Activated T-helper 17 cell treated with anti-CD3 and anti-CD28 coated beads, Interleukin-2, amount 50 U/mL, for 72 hours (primary cell): ENCODE measurements at regions not wholly inside any gene's neighbourhood (a gene's known extent, or its start where the extent isn't known, plus 50 kb on each side); places are given as distances from the start of the nearest gene placed in this dataset.

ENCODE experiments used
- ATAC-seq: fragments of 150-1000 bp; cut with Tn5 transposase; replicated peaks from 2 replicates; pipeline ENCODE4 v1.10.0; 2021; ENCODE audit warnings: mild to moderate bottlenecking, moderate library complexity
- H3K27ac Mint-ChIP-seq: one replicate; pipeline ENCODE4 v1.8.0; 2022; ENCODE audit warnings: mixed read lengths
- H3K27me3 Mint-ChIP-seq: one replicate; pipeline ENCODE4 v1.8.0; 2022; ENCODE audit warnings: mixed read lengths
- H3K36me3 Mint-ChIP-seq: one replicate; pipeline ENCODE4 v1.8.0; 2022; ENCODE audit warnings: low read depth, mild to moderate bottlenecking, mixed read lengths
- H3K4me1 Mint-ChIP-seq: one replicate; pipeline ENCODE4 v1.8.0; 2022; ENCODE audit warnings: mixed read lengths
- H3K4me3 Mint-ChIP-seq: one replicate; pipeline ENCODE4 v1.8.0; 2022; ENCODE audit warnings: mild to moderate bottlenecking, mixed read lengths
- H3K9me3 Mint-ChIP-seq: one replicate; pipeline ENCODE4 v1.8.0; 2022; ENCODE audit warnings: mixed read lengths

GRCh38 chr2:128720080-128721022, 401.7 kb upstream of the HS6ST1 start:
- Mint-ChIP-seq H3K9me3 (no peaks in the 10 kb centered on the region), H3K36me3 (no peaks in the 10 kb centered on the region), H3K4me3 (no peak overlapping the region), H3K27me3 (peaks cover 7% of the 10 kb centered on the region), H3K27ac (no peak overlapping the region), H3K4me1 (no peaks in the 10 kb centered on the region)
- ATAC-seq: no peak

- Mint-ChIP-seq H3K4me3 (no peak overlapping the region), H3K9me3 (no peaks in the 10 kb centered on the region), H3K27ac (no peak overlapping the region), H3K36me3 (no peaks in the 10 kb centered on the region), H3K4me1 (no peaks in the 10 kb centered on the region), H3K27me3 (peaks cover 5% of the 10 kb centered on the region)
- no peak for ATAC-seq
These were observed 402.4 kb upstream of the HS6ST1 start for GRCh38 chr2:128721096-128721495.

- peaks cover 3% of the 10 kb centered on the region for H3K27me3 Mint-ChIP-seq
- ATAC-seq: no peak
These were observed 403.8 kb upstream of the HS6ST1 start for GRCh38 chr2:128722489-128722888.

DNA sequence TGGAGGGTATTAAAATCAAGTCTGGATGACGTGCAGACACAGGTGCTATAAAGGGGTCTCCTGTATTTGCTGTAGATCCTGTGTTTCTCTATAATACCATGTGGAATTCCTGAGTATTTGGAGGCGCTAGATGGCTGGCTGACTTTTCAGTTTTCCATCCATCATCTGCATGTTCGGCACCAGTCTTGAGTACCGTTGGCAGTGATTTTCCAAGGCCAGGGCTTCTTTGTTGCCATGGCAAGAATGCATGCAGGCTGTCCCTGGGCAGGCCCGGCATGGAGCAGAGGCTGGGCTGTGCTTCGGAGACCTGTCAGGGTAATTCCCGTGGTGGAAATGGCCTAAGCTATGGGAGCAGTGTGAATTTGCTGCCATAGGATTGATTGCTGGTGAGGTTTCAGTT, 405.9 kb upstream of the HS6ST1 start:
- Mint-ChIP-seq H3K9me3 (peaks cover 6% of the 10 kb centered on the region), H3K4me1 (no peaks in the 10 kb centered on the region), H3K4me3 (no peak overlapping the region), H3K27me3 (peaks cover 6% of the 10 kb centered on the region), H3K27ac (no peak overlapping the region), H3K36me3 (no peaks in the 10 kb centered on the region)
- no peak for ATAC-seq

More at GRCh38 chr2:128722489-128722888, 403.8 kb upstream of the HS6ST1 start:
- Mint-ChIP-seq H3K9me3 (no peaks in the 10 kb centered on the region), H3K4me3 (no peak overlapping the region), H3K36me3 (no peaks in the 10 kb centered on the region), H3K4me1 (no peaks in the 10 kb centered on the region), H3K27ac (no peak overlapping the region)

- H3K9me3 Mint-ChIP-seq: peaks cover 6% of the 10 kb centered on the region
- no peak overlapping the region for H3K27ac Mint-ChIP-seq
- no peak for ATAC-seq
- H3K27me3 Mint-ChIP-seq: peaks cover 6% of the 10 kb centered on the region
- H3K4me3 Mint-ChIP-seq: no peak overlapping the region
- no peaks in the 10 kb centered on the region for H3K36me3 Mint-ChIP-seq
- no peaks in the 10 kb centered on the region for H3K4me1 Mint-ChIP-seq
These were observed 406.3 kb upstream of the HS6ST1 start for GRCh38 chr2:128724972-128725371.

DNA sequence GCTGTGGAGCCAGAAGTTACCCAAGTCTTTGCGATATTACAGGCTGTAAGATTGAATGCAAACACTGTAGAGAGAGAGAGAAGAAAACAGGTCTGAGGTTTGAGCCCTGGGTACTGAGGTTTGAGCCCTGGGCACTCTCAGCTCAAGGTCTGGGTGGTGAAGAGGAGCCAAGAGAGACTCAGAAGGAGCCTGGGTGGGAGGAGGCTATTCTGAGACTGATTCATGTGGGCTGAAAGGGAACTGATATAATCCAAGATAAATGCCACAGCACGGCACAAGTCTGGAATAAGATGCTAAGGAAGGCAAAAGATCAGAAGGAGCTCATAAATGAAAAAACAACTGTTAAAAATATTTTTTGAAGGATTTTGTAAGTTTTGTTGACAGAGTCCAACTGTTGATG, 407.6 kb upstream of the HS6ST1 start:
- Mint-ChIP-seq H3K27ac (no peak overlapping the region), H3K27me3 (peaks cover 6% of the 10 kb centered on the region), H3K4me3 (no peak overlapping the region), H3K36me3 (no peaks in the 10 kb centered on the region), H3K9me3 (peaks cover 6% of the 10 kb centered on the region), H3K4me1 (no peaks in the 10 kb centered on the region)
- ATAC-seq: no peak

DNA sequence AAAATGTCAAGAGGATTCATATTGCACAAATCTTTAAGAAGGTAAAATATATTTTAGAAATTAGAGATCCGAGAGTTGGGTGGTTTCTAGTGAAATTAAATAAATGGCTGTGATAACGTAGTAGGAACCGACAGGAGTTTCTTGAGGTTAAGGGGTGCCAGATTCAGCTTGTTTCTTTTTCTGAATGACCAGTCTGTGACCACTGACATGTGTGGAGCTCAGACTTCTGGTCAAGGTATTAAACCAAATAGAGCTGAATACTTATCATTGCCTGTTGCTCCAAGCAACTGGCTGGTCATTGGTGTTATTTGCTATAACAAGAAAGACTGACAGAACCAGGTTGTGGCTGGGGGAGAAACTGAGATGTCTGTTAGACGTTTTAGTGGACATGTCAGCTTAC, 408.2 kb upstream of the HS6ST1 start:
- no peaks in the 10 kb centered on the region for H3K36me3 Mint-ChIP-seq
- H3K4me1 Mint-ChIP-seq: no peaks in the 10 kb centered on the region
- no peak overlapping the region for H3K27ac Mint-ChIP-seq
- H3K4me3 Mint-ChIP-seq: no peak overlapping the region
- H3K27me3 Mint-ChIP-seq: peaks cover 6% of the 10 kb centered on the region
- no peak for ATAC-seq
- peaks cover 6% of the 10 kb centered on the region for H3K9me3 Mint-ChIP-seq

GRCh38 chr2:128727404-128727803, 408.7 kb upstream of the HS6ST1 start:
- H3K4me3 Mint-ChIP-seq: no peak overlapping the region
- H3K4me1 Mint-ChIP-seq: no peaks in the 10 kb centered on the region
- H3K36me3 Mint-ChIP-seq: no peaks in the 10 kb centered on the region
- H3K27me3 Mint-ChIP-seq: peaks cover 6% of the 10 kb centered on the region
- no peak overlapping the region for H3K27ac Mint-ChIP-seq
- H3K9me3 Mint-ChIP-seq: peaks cover 6% of the 10 kb centered on the region
- ATAC-seq: no peak

GRCh38 chr2:128727914-128728313, 409.2 kb upstream of the HS6ST1 start:
- H3K9me3 Mint-ChIP-seq: peaks cover 6% of the 10 kb centered on the region
- peaks cover 6% of the 10 kb centered on the region for H3K27me3 Mint-ChIP-seq
- no peak for ATAC-seq
- H3K4me1 Mint-ChIP-seq: no peaks in the 10 kb centered on the region
- H3K27ac Mint-ChIP-seq: no peak overlapping the region
- no peak overlapping the region for H3K4me3 Mint-ChIP-seq
- H3K36me3 Mint-ChIP-seq: no peaks in the 10 kb centered on the region

GRCh38 chr2:128729051-128729450, 410.4 kb upstream of the HS6ST1 start:
- Mint-ChIP-seq H3K9me3 (peaks cover 6% of the 10 kb centered on the region), H3K27ac (no peak overlapping the region), H3K4me3 (no peak overlapping the region), H3K36me3 (no peaks in the 10 kb centered on the region), H3K27me3 (peaks cover 6% of the 10 kb centered on the region), H3K4me1 (no peaks in the 10 kb centered on the region)
- no peak for ATAC-seq

GRCh38 chr2:128731994-128732650, 413.5 kb upstream of the HS6ST1 start:
- H3K4me1 Mint-ChIP-seq: no peaks in the 10 kb centered on the region
- no peaks in the 10 kb centered on the region for H3K36me3 Mint-ChIP-seq
- peaks cover 8% of the 10 kb centered on the region for H3K27me3 Mint-ChIP-seq
- H3K27ac Mint-ChIP-seq: no peak overlapping the region
- ATAC-seq: no peak
- H3K9me3 Mint-ChIP-seq: peaks cover 6% of the 10 kb centered on the region
- no peak overlapping the region for H3K4me3 Mint-ChIP-seq

GRCh38 chr2:128732976-128733431, 414.3 kb upstream of the HS6ST1 start:
- H3K9me3 Mint-ChIP-seq: peaks cover 6% of the 10 kb centered on the region
- no peak overlapping the region for H3K4me3 Mint-ChIP-seq
- no peaks in the 10 kb centered on the region for H3K36me3 Mint-ChIP-seq
- peaks cover 8% of the 10 kb centered on the region for H3K27me3 Mint-ChIP-seq
- H3K27ac Mint-ChIP-seq: no peak overlapping the region
- ATAC-seq: no peak
- no peaks in the 10 kb centered on the region for H3K4me1 Mint-ChIP-seq

DNA sequence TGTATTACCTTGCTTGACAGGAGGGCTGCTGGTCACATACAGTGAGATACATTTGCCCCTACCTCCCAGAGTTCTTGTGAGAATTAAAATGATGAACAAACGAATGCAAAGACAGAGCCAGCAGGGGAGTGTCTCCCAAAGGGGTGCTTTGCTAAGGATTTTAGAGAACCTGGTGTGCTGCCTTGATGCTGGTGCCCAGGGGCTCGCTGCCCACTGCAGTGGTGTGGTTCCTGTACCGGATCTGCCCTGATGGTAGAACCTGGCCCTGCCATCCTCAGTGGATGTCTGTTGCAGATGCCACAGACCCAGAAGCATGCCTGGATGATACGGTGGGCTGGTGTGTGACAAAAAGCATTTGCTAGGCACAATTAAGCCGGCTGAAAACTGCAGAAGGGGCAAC, 414.8 kb upstream of the HS6ST1 start:
- Mint-ChIP-seq H3K27ac (no peak overlapping the region), H3K36me3 (no peaks in the 10 kb centered on the region), H3K27me3 (peaks cover 8% of the 10 kb centered on the region), H3K4me3 (no peak overlapping the region), H3K4me1 (no peaks in the 10 kb centered on the region), H3K9me3 (peaks cover 4% of the 10 kb centered on the region)
- no peak for ATAC-seq

GRCh38 chr2:128734521-128735295, 416.0 kb upstream of the HS6ST1 start:
- Mint-ChIP-seq H3K27ac (no peak overlapping the region), H3K9me3 (no peaks in the 10 kb centered on the region), H3K4me3 (no peak overlapping the region), H3K27me3 (peaks cover 7% of the 10 kb centered on the region), H3K4me1 (no peaks in the 10 kb centered on the region), H3K36me3 (no peaks in the 10 kb centered on the region)
- ATAC-seq: no peak
